NCI-H446 (cell line): ENCODE measurements at regions not wholly inside any gene's neighbourhood (a gene's known extent, or its start where the extent isn't known, plus 50 kb on each side); places are given as distances from the start of the nearest gene placed in this dataset.
A peak's percentile ranks its signal among the peaks of the same experiment; 100 is the strongest.

ENCODE experiments used
- DNase-seq, 2 experiments: peaks; one replicate each; lab custom pipeline; 2025; lab: John Stamatoyannopoulos, UW

- no peak for DNase-seq
Observed at GRCh38 chr6:91804981-91805380, 1218.1 kb upstream of the MAP3K7 start.

GRCh38 chr6:91802431-91802830 lies 1215.6 kb upstream of the MAP3K7 start:
- DNase-seq, result no peak

GRCh38 chr6:91796603-91797002 lies 1209.7 kb upstream of the MAP3K7 start:
- DNase-seq, result no peak

GRCh38 chr6:91788501-91788900 lies 1201.6 kb upstream of the MAP3K7 start:
- DNase-seq, result no peak

- DNase-seq, result no peak
Observed at GRCh38 chr6:91786474-91787184, 1199.8 kb upstream of the MAP3K7 start.

- no peak for DNase-seq
Observed at GRCh38 chr6:91782802-91783201, 1195.9 kb upstream of the MAP3K7 start.

- DNase-seq, result peak; percentile 90 to 93
Observed at GRCh38 chr6:91781946-91782345, 1195.1 kb upstream of the MAP3K7 start.

GRCh38 chr6:91780270-91780669 lies 1193.4 kb upstream of the MAP3K7 start:
- no peak for DNase-seq

GRCh38 chr6:91761621-91762020 lies 1174.7 kb upstream of the MAP3K7 start:
- DNase-seq, result no peak

- no peak for DNase-seq
Observed at GRCh38 chr6:91754691-91755090, 1167.8 kb upstream of the MAP3K7 start.

GRCh38 chr6:91751526-91751925 lies 1164.7 kb upstream of the MAP3K7 start:
- DNase-seq, result no peak

GRCh38 chr6:91744566-91744965 lies 1157.7 kb upstream of the MAP3K7 start:
- DNase-seq, result no peak

GRCh38 chr6:91743756-91744155 lies 1156.9 kb upstream of the MAP3K7 start:
- DNase-seq, result no peak

GRCh38 chr6:91731939-91732338 lies 1145.1 kb upstream of the MAP3K7 start:
- no peak for DNase-seq

GRCh38 chr6:91730710-91731109 lies 1143.8 kb upstream of the MAP3K7 start:
- DNase-seq, result no peak

- DNase-seq, result no peak
Observed at GRCh38 chr6:91720324-91720723, 1133.5 kb upstream of the MAP3K7 start.

GRCh38 chr6:91719414-91719813 lies 1132.5 kb upstream of the MAP3K7 start:
- DNase-seq, result no peak

GRCh38 chr6:91718198-91718597 lies 1131.3 kb upstream of the MAP3K7 start:
- no peak for DNase-seq

- DNase-seq, result no peak
Observed at GRCh38 chr6:91717094-91717493, 1130.2 kb upstream of the MAP3K7 start.

GRCh38 chr6:91716361-91716760 lies 1129.5 kb upstream of the MAP3K7 start:
- no peak for DNase-seq

GRCh38 chr6:91715171-91715805 lies 1128.4 kb upstream of the MAP3K7 start:
- DNase-seq, result no peak

- DNase-seq, result no peak
Observed at GRCh38 chr6:91713911-91714310, 1127.0 kb upstream of the MAP3K7 start.

- DNase-seq, result no peak
Observed at GRCh38 chr6:91711518-91711917, 1124.6 kb upstream of the MAP3K7 start.

- DNase-seq, result peak in 1 of 2 experiments; percentile 4
Observed at GRCh38 chr6:91710342-91710741, 1123.5 kb upstream of the MAP3K7 start.
